ENCODE measurements at regions not wholly inside any gene's neighbourhood (a gene's known extent, or its start where the extent isn't known, plus 50 kb on each side); places are given as distances from the start of the nearest gene placed in this dataset.

DNA sequence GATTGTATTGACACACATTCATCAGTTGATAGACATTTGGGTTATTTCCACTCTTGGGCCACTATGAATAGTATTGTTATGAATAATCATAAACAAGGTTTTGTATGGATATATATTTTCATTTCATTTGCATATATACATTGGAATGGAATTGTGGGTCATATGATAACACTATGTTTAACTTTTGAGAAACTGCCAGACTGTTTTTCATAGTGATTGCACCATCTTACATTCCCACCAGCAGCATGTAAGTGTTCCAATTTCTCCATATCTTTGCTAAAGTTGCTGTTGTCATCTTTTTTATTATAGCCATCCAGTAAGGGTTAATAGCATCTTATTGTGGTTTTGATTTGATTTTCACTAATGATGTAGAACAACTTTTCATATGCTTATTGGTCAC lies 198.5 kb upstream of the PPFIA2 start:
- no peak for DNase-seq (ENCODE audit: low spot score)

DNA sequence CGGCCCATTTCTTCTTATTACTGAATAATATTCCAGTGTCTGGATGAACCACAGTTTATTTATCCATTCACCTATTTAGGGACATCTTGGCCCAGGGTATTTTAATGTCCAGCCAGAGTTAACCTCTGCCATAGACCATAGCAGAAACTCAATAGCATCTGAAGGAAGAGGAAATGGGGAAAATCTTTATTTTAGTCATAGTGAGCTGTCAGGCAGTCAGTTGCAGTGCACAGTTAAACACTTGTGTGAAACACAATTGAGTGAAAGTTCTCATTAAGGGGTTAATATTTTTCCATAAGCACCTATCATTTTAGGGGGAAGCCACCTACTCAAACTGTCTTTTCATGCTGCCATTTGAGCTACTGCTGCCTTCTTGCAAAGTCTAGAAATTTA lies 197.3 kb upstream of the PPFIA2 start:
- DNase-seq (ENCODE audit: low spot score) = no peak

GRCh38 chr12:81953541-81953940 lies 194.4 kb upstream of the PPFIA2 start:
- no peak for DNase-seq (ENCODE audit: low spot score)

DNA sequence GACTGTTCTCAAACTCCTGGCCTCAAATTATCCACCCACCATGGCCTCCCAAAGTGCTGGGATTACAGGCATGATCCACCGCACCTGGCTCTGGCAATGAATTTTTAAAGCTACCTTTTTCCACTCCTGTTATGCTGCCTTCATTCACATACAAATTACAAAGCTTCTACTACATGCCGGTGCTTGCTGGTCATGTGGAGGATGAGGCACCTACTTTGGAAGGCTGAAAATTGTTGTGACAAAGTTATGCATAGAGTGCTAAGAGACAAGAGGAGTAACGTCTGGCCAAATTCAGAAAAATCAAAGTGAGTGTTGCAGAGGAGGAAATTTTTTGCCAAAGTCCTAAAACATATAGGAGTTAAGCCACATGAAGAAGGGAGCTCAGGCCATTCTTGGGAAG lies 191.7 kb upstream of the PPFIA2 start:
- no peak for DNase-seq (ENCODE audit: low spot score)

DNA sequence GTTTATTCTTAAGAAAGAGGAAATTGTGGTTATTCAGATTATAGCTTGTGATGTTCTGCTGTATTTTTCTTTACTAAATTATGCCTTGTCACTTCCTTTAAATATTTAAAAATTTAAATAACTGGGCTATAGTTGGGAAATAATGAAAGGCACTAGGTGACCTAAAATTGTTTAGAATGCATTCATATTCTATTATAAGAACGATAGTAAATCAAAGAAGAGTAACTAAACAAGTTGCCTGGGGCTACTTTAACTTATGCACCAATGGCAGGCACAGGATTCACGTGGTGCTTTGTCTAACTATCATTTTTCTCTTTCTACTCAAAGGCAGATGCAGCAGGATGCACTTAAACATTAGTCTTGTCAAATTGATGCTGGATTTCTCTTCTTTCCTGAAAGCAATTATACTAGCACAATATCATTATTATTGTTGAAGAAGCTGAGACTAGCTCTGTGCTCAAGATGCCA lies 190.7 kb upstream of the PPFIA2 start:
- no peak for DNase-seq (ENCODE audit: low spot score)

- DNase-seq (ENCODE audit: low spot score) = no peak
These were observed 190.3 kb upstream of the PPFIA2 start for GRCh38 chr12:81949416-81949815.

DNA sequence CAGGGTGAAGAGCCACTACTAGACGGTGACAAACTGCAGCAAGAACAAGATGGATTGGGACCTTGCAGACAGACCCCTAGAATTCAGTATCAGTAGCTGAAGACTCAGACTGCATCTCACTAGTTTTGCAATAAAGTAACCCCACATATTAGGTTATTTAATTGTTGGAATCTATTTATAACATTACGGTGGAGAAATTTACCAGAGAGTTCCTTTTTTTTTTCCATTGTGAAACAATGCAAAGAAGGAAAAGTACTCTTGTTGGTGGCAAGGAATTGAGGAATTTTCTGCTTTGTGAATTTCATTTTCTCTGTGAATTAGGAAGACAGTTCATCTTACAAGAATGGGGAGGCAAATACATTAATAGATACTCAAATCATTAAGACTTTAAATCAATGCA lies 185.7 kb upstream of the PPFIA2 start:
- no peak for DNase-seq (ENCODE audit: low spot score)

DNA sequence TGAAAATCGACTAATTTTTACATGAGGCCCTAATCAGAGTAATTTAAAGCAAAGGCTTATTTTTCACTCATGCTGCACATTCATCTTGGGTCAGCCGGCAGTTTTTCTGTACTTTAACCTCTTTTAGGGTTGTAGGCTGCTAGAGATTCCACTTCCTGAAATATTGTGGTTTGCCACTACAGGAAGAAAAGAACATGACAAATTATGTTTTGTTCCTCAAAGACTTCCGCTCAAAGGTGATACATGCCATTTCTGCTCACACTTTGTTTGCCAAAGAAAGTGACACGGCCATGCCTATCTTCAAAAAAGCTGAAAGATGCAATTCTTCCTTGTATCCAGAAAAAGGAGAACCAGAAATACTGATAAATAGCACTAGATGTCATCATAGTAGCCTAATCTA lies 183.4 kb upstream of the PPFIA2 start:
- DNase-seq (ENCODE audit: low spot score) = no peak

DNA sequence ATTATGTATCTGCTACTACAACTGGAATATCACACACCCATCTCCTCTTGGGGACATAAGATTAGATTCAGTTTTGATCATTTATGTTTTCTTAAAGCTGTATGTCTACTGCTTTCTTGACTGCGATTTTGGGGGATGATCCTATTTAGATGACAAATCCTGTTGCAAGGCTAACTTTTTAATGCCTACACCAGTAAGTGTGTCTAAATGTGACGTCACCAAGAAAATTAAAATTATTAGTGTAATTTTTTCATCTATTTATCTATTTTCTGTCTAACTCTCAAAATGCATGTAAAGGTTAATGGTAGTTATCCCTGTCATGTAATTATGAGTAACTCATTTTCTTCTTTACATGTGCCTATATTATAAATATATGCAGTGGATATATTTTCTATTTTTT lies 170.9 kb upstream of the PPFIA2 start:
- no peak for DNase-seq (ENCODE audit: low spot score)

DNA sequence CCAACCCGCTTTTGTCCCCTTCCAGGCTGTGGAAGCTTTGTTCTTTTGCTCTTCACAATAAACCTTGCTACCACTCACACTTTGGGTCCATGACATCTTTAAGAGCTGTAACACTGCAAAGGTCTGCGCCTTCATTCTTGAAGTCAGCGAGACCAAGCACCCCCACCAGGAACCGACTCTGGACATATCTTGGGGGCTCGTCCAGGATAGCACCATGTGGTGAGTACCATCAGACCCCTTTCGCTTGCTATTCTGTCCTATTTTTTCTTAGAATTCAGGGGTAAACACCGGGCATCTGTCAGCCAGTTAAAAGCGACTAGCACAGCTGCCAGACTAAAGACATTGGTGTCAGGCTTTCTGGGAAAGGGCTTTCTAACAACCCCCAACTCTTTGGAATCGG lies 137.6 kb upstream of the PPFIA2 start:
- DNase-seq (ENCODE audit: low spot score) = no peak

DNA sequence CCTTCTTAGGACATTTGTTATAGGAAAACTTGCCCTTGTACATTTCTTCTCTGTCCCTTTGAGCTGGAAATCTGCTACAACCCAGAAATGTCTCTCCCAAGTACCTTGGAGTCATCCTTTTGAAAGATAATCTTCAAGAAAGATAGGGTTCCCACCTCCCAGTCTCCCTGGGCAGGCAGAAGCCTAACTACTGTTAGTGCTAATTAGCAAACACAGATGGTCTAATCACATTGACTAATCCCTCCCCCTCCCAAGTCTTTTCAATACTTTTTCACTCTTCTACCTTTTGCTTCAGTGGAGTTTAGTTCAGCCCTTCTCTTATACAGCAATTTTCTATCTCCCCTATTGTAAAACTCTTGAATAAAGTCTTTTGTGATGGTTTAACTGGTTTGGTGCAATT lies 129.8 kb upstream of the PPFIA2 start:
- DNase-seq (ENCODE audit: low spot score) = no peak

DNA sequence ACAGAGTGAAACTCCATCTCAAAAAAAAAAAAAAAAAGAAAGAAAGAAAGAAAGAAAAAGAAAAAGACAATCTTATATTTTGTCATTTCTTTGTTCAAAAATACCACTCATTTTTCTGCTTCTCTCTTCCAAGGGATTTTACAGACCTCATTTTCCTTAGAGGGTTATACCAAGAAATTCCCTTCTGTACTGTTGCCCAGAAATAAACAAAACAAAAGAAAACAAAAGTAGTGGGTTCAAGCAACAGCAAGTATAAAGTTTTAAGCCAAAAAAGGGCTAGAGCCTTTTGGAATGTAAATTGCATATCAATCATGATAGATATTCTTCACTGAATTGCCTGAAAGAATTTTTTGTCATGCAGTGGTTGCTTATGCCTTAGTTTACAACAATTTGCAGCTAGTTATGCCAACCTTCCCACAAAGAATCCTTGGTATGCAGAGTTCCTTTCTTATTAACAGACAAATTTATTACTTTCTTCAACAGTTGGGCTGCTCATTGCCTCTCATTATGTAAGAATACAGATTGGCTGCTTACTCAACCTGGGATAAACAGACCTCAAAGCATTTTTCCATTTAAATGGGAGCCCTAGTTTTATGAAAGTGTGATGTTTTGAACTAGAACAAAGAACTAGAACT lies 129.1 kb upstream of the PPFIA2 start:
- DNase-seq (ENCODE audit: low spot score) = no peak

DNA sequence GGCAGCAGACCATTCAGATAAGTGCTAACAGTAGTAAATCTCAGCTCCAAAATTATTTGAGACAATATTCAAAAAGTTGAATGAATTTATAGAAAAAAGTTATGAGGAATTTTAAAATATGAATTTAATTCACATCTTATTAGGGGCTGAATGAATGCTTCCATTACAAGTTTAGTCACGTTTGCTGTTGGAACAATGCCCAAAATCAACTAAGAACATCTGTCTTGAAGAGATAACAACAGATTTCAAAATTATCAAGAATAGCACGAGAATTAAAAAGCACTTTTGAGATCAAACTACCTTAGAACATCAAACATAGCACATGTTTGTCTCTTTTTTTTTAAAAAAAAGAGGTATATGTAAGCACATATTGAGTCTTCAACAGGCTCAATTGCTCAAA lies 115.4 kb upstream of the PPFIA2 start:
- DNase-seq (ENCODE audit: low spot score) = no peak

GRCh38 chr12:81874166-81874565 lies 115.0 kb upstream of the PPFIA2 start:
- no peak for DNase-seq (ENCODE audit: low spot score)

DNA sequence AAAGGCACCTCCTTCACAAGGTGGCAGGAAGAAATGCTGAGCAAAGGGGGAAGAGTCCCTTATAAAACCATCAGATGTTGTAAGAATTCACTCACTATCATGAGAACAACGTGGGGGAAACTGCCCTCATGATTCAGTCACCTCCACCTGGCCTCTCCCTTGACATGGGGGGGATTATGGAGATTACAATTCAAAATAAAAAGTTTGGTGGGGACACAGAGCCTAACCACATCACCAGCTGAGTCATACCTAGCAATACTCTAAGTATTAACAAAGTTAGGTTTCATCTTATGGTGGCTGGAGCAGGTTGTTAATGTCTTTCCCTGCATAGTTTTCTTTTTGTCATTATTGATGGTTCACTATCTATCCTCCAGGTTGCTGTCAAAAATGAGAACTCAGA lies 113.2 kb upstream of the PPFIA2 start:
- no peak for DNase-seq (ENCODE audit: low spot score)

DNA sequence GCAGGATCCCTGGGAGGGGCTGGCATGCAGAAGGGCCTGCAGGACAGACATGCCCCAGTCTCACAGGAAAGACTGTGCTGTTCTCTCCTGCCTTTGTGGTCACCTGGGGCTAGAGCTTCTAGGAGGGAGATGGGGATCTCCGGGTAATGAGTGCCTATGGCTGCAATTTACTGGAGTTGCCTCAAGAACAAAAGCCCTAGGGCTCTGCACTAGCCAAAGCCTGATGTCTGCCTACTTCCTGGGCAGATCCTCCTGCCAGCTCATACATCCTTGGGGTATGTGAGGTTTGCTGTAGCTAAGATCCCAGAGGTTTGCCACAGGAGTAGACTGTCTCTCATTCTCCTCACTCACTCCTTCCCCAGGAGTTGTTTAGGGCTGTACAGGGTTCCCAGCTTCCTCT lies 106.9 kb upstream of the PPFIA2 start:
- no peak for DNase-seq (ENCODE audit: low spot score)

- DNase-seq (ENCODE audit: low spot score) = no peak
These were observed 104.3 kb upstream of the PPFIA2 start for GRCh38 chr12:81863406-81863805.

- DNase-seq (ENCODE audit: low spot score) = no peak
These were observed 100.4 kb upstream of the PPFIA2 start for GRCh38 chr12:81859521-81859920.

DNA sequence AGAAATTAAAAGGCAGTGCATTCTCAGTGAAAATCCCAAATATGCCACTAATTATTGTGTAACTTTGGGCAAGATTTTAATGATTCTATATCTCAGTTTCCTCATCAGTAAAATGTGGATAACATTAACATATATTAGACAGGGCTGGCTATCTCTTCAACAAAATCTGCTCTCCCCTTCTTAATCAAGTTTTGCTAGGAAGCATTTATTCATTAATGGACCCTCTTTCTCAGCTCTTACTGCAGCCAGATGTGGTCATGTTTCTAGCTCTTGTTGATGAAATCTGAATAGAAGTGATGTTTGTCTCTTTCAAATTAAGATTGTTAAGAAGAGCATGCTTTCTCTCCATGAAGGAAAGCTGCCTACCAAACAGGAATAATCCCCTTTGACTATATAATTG lies 84.4 kb upstream of the PPFIA2 start:
- no peak for DNase-seq (ENCODE audit: low spot score)

- no peak for DNase-seq (ENCODE audit: low spot score)
These were observed 76.6 kb upstream of the PPFIA2 start for GRCh38 chr12:81835783-81836182.

GRCh38 chr12:81819991-81820633 lies 61.0 kb upstream of the PPFIA2 start:
- no peak for DNase-seq (ENCODE audit: low spot score)

GRCh38 chr12:81815611-81816010 lies 56.5 kb upstream of the PPFIA2 start:
- DNase-seq (ENCODE audit: low spot score) = no peak

GRCh38 chr12:81811778-81812125 lies 52.6 kb upstream of the PPFIA2 start:
- no peak for DNase-seq (ENCODE audit: low spot score)

GRCh38 chr12:81811061-81811777 lies 52.1 kb upstream of the PPFIA2 start:
- DNase-seq (ENCODE audit: low spot score) = no peak

Data from cerebellar cortex (tissue), 1 donor.